Uterus (tissue), 2 donors: ENCODE measurements at regions not wholly inside any gene's neighbourhood (a gene's known extent, or its start where the extent isn't known, plus 50 kb on each side); places are given as distances from the start of the nearest gene placed in this dataset.

Source experiments
- CTCF ChIP-seq, 4 experiments: fragments of 200-600 bp in 2 of 4; fragments of 450-650 bp in 2 of 4; sonication (generic) in 2 of 4; IDR thresholded peaks; one replicate each; pipeline ENCODE4 v1.5.1; 2016 to 2019; ENCODE audit warnings: antibody characterized with exemption in 4 of 4, mild to moderate bottlenecking in 2 of 4, moderate library complexity in 1 of 4
- POLR2A ChIP-seq, 2 donors: fragments of 450-650 bp; IDR thresholded peaks; one replicate each; pipeline ENCODE4 v1.6.1; 2016; ENCODE audit warnings: antibody characterized with exemption in 2 of 2, mild to moderate bottlenecking in 1 of 2, moderate library complexity in 1 of 2

- TF ChIP-seq POLR2A (IDR thresholded peaks at IDR 0.05), result no peak
- TF ChIP-seq CTCF (IDR thresholded peaks at IDR 0.05), result no peak
These were observed 139.6 kb upstream of the CTAGE1 start for GRCh38 chr18:22557168-22557941.
